Activated CD8-positive, alpha-beta memory T cell treated with anti-CD3 and anti-CD28 coated beads, Interleukin-2, amount 50 U/mL, for 24 hours (primary cell): ENCODE measurements at regions not wholly inside any gene's neighbourhood (a gene's known extent, or its start where the extent isn't known, plus 50 kb on each side); places are given as distances from the start of the nearest gene placed in this dataset.

Experiments
- DNase-seq: peaks from one replicate; pipeline ENCODE4 v3.0.0-alpha.2; 2020; ENCODE audit errors: extremely low read depth

DNA sequence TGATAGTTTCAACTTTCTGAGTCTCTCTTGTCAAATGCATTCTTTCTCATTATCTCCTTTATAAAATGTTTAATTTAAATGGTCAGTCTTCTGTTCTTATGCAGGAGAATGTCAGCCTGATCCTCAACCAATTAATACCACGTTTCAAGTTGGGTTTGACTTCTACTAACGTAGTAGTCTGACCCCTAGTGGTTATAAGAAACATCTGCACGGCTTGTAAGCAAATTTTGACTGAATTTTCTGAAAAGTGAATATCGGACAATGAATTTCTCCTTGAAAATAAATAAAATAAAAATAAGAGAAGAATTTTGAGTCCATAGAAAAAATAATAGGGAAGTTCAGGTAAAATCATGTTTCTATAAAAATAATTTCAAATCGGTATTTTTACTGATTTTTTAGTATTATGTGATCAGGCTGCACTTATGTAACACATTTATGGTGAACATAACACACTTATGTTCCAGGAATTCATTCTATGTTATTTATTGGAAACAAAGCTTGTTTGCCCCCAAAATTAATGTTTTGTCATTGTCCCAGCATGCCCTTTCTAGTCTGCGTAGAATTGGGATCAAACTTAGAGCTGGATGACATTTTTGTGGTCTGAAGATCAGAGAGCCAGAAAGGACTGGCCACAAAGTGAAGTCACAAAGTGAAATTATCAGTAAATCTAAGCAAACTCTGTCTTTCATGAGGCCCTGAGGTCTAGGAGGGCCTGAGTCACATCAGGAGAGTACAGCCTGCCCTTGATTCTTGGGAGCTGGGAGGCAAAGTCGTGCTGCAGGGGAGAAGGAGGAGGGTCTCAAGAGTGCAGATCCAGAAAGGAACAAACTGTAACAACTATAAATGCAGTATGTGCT is 101.2 kb upstream of the STXBP6 start:
- DNase-seq = no peak

DNA sequence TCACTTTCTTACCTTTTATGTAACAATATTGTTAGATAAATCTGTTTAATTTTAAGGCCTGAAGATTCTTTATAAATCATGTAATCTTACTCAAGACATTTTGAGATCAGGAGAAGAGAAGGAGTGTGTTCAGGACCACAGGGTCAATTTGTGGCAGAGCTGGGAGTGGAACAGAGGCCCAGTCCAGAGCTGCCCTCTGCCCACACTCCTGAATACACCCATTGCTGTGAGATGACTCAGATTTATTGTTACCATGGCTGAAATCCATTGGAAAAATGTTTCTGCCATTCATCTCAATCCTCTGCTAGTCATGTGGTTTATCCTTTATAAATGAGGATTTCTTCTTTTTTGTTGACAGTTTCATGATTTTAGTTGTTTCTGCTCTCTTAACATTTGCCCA is 100.5 kb upstream of the STXBP6 start:
- no peak for DNase-seq

DNA sequence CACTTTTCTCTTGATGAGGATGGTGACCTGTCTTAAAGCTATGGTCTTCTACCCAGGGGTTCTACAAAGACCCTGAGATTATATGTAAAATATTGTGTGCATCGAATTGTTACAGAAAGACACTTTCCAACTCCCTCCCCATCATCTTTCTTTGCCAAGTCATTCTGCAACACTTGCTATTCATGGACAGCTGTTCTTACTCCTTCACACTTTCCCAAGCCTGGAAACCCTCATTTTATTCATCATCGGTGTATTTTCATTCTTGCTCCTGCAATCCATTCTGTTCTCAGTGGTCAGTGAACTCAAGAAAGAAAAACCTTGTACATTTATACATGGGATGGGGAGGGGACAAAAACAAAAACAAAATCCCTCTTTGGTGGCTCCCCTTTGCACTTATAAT is 90.5 kb upstream of the STXBP6 start:
- DNase-seq = no peak

DNA sequence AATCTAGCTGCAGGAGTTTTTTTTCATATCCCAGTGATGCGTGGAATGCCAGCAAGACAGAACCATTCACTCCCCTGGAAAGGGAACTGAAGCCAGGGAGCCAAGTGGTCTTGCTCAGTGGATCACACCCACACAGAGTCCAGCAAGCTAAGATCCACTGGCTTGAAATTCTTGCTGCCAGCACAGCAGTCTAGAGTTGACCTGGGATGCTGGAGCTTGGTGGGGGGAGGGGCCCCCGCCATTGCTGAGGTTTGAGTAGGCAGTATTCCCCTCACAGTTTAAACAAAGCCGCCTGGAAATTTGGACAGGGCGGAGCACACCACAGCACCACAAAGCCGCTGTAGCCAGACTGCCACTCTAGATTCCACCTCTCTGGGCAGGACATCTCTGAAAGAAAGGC is 86.9 kb upstream of the STXBP6 start:
- DNase-seq = no peak

DNA sequence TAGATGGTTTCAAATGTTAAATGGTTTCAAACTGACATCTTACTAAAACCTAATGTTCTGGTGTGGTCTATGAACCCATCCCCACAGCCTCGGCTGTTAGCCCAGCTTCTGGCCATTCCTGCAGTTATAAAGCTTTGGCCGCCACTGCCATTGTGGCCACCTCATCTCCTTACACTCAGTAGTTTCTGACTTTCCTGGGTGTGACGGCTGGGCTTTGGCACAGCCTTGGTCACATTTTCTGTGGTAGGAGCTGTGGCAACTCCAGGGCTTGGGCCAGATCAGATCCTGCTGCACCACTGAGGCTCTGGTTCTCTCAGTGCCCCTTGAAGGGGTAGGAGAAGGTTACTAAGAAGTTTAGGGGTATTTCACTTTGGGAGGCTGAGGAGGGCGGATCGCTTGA is 84.2 kb upstream of the STXBP6 start:
- no peak for DNase-seq

DNA sequence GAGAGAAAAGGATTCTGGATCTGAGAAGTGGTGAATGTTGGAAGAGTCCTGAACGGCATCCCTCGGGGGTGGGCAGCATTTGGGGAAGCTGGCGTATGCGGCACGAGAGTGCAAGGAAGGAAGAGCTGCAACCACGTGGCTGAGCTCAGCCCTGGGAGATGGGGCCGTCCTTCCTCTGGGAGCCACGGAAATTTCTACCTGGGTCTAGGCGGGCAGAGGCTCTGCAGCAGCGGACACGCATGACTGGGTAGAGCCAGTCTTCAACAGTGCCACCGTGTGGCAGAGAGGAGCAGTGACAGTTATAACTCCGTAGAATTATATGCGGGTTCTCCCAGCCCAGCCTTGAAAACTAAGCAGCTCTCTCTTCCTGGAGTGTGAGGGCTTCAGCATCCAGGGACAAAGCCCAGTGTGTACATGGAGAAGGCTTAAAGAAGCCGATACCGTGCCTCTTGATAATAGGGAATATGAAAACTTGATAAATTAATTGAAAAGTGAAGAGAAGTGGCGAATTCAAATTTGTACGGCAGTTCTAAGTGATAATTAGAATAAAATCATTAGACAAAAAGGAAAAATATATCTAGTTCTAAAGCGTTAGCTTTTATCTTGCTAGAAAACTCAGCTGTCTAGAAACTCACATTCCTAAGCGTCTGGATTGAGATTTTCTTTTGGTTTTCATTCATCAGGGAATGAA is 82.9 kb upstream of the STXBP6 start:
- peak; percentile 15 for DNase-seq

DNA sequence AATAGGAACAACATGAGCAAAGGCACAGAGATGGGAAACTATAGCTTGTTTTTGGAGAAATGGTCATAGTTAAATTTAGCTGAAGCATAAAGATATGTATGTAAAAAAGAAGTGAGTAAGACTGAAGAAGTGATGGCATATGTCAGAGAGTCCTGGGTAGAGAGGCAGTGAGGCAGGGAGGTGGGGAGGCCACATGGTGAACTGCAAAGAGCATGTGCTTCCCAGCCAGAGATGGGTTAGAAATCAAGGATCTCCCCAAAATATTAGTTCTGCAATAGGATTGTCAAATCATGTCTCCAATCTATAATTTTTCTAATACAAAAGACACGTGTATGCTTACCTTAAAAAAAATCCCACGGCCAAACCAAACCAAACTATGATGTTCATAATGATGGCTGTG is 82.1 kb upstream of the STXBP6 start:
- no peak for DNase-seq

DNA sequence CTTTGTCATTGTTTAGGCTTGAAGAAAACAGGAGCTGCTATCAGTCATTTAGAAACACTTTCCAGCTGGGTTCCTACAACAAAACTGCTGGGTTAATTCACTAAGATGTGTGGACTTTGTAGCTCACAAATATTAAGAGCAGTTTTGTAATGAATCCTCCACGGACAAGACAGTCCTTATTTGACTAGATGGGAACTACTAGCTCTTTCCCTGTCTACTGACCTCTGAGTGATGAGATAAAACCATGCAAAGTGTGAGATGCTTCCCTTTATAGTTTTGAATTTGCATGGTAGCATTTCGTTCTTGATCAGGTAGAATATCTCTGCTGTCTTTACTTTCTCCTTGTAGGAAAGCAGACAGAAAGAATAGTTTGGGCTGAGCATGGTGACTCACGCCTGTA is 72.9 kb upstream of the STXBP6 start:
- no peak for DNase-seq

DNA sequence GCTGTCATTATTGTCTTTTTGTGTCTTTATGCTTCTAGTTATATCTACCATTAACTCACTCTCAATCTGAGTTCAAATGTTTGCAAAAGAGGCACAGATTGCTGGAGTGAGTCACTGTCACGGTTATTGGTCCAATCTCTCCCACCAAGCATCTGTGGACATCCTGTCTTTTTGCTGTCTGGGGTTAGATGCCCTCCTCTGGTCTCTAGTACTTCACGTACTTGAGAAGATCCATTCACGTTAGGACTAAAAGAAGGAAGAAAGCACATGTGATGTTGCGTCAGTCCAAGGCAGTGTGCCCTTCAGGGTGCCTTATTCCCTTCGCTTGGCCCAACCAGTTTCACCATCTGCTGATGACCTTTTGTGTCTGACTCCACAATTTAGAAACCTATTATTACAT is 72.3 kb upstream of the STXBP6 start:
- DNase-seq = no peak

DNA sequence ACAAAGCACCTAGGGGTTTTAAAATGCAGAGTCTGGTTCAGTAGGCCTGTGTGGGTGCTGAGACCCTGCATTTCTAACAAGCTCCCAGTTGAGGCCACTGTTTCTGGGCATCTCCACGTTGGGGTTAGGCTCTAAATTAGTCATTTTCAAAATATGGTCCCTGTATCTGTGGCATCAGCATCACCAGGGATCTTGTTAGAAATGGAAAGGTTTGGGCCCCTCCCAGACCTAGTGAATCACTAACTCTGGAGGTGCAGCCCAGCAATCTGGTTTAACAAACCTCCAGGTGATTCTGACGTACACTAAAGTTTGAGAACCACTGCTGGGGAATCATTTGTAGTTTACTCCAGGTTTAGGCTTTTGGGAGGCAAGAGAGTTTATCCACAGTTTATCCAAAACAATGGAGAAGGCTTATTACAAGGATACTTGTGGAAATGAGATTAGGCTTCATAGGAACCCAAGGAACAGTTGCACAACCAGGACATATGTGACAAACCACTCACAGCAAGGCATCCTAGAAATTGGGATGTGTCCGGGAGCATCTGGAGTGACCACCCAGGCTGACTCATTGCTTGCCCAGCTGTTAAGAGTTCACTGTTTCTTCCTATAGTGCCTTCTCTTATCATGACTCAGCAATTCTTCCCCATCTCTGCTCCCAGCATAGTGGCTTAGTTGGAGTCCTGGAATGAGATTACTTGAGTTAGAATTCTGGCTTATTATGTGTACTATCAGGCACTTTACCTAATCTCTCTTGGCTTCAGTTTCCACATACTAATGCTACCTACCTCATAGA is 71.6 kb upstream of the STXBP6 start:
- DNase-seq = no peak

DNA sequence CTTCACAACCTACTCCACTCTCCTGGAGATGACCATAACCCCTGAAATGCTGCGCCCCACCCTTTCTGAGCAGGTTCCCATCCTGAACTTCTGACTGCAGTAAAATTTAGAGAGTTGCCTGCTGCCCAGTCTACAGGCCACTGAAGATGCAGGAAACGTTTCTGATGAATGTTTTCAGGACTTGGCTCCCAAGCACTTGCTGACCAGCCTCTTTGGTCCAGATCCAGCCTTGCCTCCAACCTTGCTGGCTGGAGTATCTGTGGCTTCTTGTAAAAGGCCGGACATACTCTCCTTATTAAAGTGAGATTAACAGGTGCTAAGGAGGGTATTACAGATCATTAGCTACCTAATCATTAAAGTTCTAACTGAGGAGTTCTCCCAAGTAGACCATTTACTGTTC is 70.3 kb upstream of the STXBP6 start:
- no peak for DNase-seq

DNA sequence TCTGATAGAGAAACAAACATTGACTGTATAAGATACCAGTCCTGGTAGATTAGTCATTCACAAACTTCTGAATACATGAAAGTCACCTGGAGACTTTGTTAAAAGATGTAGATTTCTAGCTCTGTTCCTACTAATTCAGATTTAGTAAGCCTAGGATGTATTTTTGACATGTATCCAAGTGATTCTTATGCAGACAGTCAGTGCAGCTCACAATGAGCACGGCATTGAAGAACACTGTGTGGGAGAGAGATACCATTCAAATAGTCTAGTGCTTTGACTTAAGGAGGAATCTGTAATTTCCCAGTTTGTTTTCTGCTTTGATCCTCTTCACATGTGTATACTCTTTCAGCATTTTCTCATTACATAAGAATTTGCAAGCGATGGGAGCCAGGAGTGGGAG is 68.7 kb upstream of the STXBP6 start:
- no peak for DNase-seq

DNA sequence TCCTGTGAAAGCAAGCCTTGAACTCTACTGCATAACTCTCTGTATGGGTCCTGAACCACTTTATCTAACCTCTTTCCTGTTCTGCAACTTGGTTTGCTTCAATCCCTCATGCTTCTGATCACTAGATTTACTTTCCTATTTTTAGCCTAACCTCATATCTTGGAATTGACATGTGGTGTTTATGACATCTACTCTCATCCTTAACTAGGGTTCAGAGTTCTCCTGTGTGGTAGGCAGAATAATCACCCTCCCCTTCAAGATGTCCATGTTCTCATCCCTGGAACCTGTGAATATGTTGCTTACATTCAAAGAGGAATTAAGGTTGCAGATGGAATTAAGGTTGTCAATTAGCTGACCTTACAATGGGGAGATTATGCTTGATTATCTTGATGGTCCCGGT is 67.4 kb upstream of the STXBP6 start:
- DNase-seq = no peak

DNA sequence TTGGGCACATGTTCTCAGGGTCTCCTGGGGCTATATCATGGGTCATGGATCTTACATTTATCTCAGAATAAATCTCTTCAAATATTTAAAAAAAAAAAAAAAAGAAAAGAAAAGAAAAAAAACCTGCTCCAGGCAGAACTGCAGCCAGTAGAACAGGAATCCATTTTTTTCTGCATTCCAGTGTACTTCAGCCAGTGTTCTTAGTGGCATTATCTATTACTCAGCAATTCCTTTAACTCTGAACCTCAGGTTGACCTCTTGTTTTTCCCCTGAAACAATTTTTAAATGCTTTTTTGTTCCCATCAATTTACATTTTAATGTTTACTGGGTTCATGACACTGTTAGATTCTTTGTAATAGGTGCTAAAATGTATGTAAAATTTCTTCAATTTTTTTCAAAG is 66.7 kb upstream of the STXBP6 start:
- no peak for DNase-seq

DNA sequence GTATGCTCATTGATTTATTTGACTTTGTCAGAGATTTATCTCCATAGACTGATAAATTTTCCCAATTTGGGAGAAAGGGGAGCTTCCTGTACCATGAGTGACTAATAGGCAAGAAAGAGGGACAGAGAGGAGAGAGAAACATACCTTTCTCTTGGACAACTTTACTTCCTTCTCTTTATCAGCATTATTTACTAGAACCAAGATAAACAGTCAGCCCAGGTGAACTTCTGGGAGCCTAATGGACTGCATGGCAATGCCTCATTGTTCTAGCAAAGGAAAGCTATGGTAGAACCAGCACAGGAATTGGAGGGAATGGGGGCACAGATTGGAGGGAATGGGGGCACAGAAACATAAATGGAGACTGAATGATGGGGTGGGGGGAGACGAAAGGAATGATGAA is 63.4 kb upstream of the STXBP6 start:
- no peak for DNase-seq

DNA sequence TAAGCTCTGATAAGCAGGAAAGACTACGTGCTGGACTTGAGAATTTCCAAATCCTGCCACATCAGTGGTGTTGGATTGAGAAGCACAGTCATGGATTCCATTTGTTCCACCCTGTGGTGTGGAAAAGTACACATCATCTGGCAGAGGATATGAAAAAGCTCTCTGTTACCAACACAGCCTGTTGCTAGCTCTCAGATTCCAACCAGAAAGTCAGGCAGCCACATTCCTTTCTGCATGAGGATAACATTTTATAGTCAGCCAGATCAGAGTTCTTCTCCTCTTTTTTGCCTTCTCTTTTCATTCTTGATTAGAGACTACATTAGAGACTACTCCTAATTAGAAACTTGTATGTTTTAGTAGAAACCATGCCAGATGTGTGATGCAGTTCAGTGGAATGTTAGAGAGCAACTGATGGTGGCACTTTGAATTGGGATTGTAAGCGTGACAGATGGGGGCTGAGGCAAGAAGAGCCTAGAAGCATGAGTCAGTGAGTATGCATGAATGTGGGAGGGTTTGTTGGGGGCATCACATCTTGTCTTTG is 61.2 kb upstream of the STXBP6 start:
- no peak for DNase-seq

DNA sequence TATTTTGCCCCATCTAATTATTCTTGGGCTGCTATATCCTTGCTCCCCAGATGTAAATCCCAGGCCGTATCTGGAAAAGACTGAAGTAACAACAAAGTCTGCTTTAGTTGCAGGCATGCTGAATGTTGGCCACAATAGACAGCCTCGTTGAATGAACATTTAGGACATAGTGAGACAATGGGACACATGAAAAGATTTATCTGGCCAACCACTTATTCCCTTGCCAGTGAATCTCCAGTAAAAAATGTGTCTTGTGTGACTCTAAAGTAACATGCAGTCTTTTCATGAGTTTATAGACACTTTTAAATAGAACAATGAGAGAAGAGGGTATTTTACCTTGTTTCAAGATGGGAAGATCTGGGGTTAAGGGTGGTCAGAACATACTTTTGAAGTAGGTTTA is 60.2 kb upstream of the STXBP6 start:
- no peak for DNase-seq

DNA sequence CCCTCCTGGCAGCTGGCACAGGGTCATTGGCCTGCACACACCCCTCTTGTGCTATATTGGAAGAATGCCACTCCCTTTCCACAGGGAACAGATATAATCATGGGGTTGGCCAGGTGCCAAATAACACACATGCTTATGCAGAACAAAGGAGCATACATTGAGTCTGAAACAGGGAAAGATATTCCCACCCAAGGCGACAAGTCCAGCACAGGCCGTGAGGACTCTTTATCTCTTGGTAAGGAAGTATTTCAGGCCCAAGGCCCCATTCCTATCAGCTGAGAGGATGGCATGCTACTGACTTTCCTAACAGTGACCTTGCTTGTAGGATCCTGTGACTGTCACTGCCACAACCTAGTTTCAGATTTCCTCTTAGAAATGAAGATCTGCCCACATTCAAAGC is 59.0 kb upstream of the STXBP6 start:
- no peak for DNase-seq

DNA sequence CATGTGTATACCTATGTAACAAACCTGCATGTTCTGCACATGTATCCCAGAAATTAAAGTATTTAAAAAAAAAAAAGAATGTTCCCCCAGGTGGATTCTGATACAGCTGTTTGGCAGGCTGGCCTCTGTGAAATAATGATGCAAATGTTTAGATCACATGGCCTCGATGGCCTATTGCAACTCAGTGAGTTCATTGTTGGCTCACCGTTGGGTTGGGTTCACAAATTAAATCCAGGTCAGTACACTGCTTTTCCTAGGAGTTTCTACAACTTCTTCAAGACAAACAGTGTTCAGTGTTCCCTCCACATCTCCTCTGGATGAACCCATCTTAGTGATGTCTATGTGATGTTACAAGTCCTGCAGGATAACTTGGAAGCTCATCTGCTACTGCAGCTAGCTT is 58.3 kb upstream of the STXBP6 start:
- no peak for DNase-seq

DNA sequence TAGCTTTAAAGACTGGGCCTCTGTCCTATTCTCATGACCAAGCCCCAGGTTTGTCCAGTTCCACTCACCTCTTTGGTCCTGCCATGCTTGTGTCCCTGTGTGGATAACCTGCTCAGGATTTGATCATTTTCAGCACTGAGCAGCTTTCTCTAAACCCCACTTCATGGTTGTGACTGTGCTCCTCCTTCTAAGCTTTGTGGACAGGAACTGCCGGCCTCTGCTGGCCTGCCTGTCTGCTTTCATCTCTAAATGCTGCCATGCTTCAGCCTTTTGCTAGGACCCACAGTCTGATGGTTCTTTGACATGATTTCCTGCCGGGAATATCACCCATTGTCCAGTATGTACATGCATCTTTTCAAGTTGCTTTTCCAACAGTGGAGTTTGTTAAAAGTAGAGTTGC is 53.9 kb upstream of the STXBP6 start:
- DNase-seq = no peak

DNA sequence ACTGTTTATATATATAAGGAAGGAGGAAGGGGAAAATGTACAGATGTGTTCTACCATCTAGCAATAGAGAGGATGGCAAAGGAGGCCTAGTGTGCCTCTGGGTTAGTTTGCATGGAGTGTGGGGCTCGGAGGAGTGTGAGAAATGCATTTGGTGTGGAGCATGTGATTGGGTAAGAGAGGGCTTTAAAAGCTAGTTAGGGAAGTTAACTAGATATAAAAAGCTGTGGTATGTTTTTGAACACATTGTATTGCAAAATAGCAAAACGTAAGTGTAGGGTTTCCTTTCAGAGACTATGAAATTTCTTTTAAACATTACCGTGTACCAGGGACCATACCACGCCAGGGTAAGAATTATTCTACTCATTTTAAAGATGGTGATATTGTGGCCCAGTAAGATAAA is 53.3 kb upstream of the STXBP6 start:
- DNase-seq = no peak

DNA sequence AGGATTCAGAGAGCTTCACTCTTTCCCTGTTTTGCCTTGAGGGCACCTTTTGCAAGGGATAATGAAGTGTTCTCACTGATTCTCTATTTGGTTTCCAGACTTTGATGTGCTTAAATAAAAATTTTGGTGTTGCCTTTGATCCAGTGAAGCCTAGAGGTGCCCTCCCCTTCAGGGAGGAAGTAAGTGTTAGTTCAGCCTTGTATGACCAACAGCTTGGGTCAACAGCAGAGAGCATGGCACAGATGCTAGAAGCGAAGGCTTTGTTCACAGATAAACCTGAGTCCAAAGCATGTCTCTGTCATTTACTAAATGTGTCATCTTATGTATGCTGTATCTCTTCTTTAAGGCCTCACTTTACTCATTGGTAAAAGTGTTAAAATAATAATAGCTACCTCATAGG is 52.8 kb upstream of the STXBP6 start:
- DNase-seq = no peak

DNA sequence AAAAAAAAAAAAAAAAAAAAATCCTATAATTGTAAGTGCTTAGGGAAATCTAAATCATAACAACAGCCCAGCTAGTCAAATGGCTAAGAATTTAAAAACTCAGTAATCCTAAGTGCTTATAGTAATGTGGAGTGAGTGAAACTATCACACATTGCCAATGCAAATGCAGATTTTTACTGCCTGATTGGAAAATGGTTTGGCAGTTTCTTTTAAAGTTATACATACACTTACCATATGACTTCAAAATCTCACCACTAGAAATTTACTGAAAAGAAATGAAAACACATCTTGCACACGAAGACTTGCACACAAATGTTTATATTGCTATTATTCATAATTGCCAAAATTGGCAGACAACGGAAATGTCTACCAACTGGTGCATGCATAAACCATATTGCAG is 51.3 kb upstream of the STXBP6 start:
- DNase-seq = no peak
